Loucy (cell line): ENCODE measurements at regions not wholly inside any gene's neighbourhood (a gene's known extent, or its start where the extent isn't known, plus 50 kb on each side); places are given as distances from the start of the nearest gene placed in this dataset.

Experiments used
- H2AFZ ChIP-seq: fragments of 200-600 bp; sonication (generic); 2 replicates; pipeline ENCODE4 v1.6.0; 2016; ENCODE audit warnings: antibody characterized with exemption, mild to moderate bottlenecking, low read length, moderate library complexity
- H3F3A ChIP-seq: fragments of 200-600 bp; 2 replicates; pipeline ENCODE4 v1.6.0; 2016; ENCODE audit warnings: antibody characterized with exemption, low read depth, mild to moderate bottlenecking
- H3K27me3 ChIP-seq: fragments of 200-600 bp; sonication (generic); 2 replicates; pipeline ENCODE4 v1.6.1; 2014; ENCODE audit warnings: low read length, mild to moderate bottlenecking; ENCODE audit not compliant: insufficient read depth, poor library complexity, severe bottlenecking
- H3K36me3 ChIP-seq: fragments of 200-600 bp; sonication (generic); 2 replicates; pipeline ENCODE4 v1.6.1; 2016; ENCODE audit warnings: low read length; ENCODE audit not compliant: insufficient read depth
- H3K4me1 ChIP-seq: fragments of 200-600 bp; sonication (generic); 2 replicates; pipeline ENCODE4 v1.5.1; 2014; ENCODE audit warnings: low read length, mild to moderate bottlenecking; ENCODE audit not compliant: insufficient read depth, poor library complexity, severe bottlenecking
- H3K4me2 ChIP-seq: fragments of 200-600 bp; sonication (generic); 2 replicates; pipeline ENCODE4 v1.6.0; 2014; ENCODE audit warnings: antibody characterized with exemption, low read length, low read depth, mild to moderate bottlenecking; ENCODE audit not compliant: poor library complexity, severe bottlenecking
- H3K4me3 ChIP-seq: fragments of 200-600 bp; sonication (generic); 2 replicates; pipeline ENCODE4 v1.5.1; 2014; ENCODE audit warnings: low read length, mild to moderate bottlenecking, mixed read lengths; ENCODE audit not compliant: poor library complexity, severe bottlenecking
- H3K79me2 ChIP-seq: fragments of 200-600 bp; sonication (generic); 2 replicates; pipeline ENCODE4 v1.6.1; 2014; ENCODE audit warnings: low read length; ENCODE audit not compliant: insufficient read depth
- H3K9ac ChIP-seq: fragments of 200-600 bp; sonication (generic); 2 replicates; pipeline ENCODE4 v1.6.0; 2014; ENCODE audit warnings: mild to moderate bottlenecking, low read depth, low read length, moderate library complexity; ENCODE audit not compliant: poor library complexity, severe bottlenecking
- H3K9me2 ChIP-seq: fragments of 200-600 bp; sonication (generic); replicated peaks from 2 replicates; pipeline ENCODE4 v1.6.1; 2016; ENCODE audit warnings: low read depth, low read length, mixed read lengths
- H3K9me3 ChIP-seq: fragments of 200-600 bp; sonication (generic); 2 replicates; pipeline ENCODE4 v1.6.1; 2014; ENCODE audit warnings: mild to moderate bottlenecking, antibody characterized with exemption, low read length, low read depth; ENCODE audit not compliant: insufficient read depth
- H4K20me1 ChIP-seq: fragments of 200-600 bp; sonication (generic); 2 replicates; pipeline ENCODE4 v1.6.0; 2014; ENCODE audit warnings: antibody characterized with exemption, low read length, mild to moderate bottlenecking; ENCODE audit not compliant: insufficient read depth, poor library complexity, severe bottlenecking
- CTCF ChIP-seq: fragments of 200-600 bp; sonication (generic); conservative IDR thresholded peaks from 2 replicates; pipeline ENCODE4 v1.5.1; 2014; ENCODE audit warnings: mild to moderate bottlenecking, antibody characterized with exemption, low read length
- EZH2phosphoT487 ChIP-seq: fragments of 200-600 bp; IDR thresholded peaks from 2 replicates; pipeline ENCODE4 v1.6.1; 2018; ENCODE audit warnings: antibody characterized with exemption, mild to moderate bottlenecking, moderate library complexity, borderline replicate concordance

- Histone ChIP-seq H4K20me1 (no peaks in the 10 kb centered on the region), H3K27me3 (no peaks in the 10 kb centered on the region)
- TF ChIP-seq EZH2phosphoT487 (no peak), CTCF (no peak)
These were observed 162.8 kb upstream of the TNRC6C start for GRCh38 chr17:77795685-77796084.

GRCh38 chr17:77796176-77796860, 162.2 kb upstream of the TNRC6C start:
- H3K4me2 ChIP-seq, result no peak overlapping the region
- TF ChIP-seq EZH2phosphoT487 (no peak), CTCF (no peak)
- H3K79me2 ChIP-seq, result no peaks in the 10 kb centered on the region
- H3K4me1 ChIP-seq, result peaks cover 12% of the 10 kb centered on the region
- H3K9me3 ChIP-seq, result no peaks in the 10 kb centered on the region
- no peaks in the 10 kb centered on the region for H4K20me1 ChIP-seq
- no peaks in the 10 kb centered on the region for H3F3A ChIP-seq
- no peaks in the 10 kb centered on the region for H3K9me2 ChIP-seq
- H3K4me3 ChIP-seq, result no peak overlapping the region
- no peaks in the 10 kb centered on the region for H3K27me3 ChIP-seq
- no peaks in the 10 kb centered on the region for H3K36me3 ChIP-seq
- H3K9ac ChIP-seq, result no peak overlapping the region
- H2AFZ ChIP-seq, result no peak overlapping the region

More at GRCh38 chr17:77795685-77796084, 162.8 kb upstream of the TNRC6C start:
- Histone ChIP-seq H3K4me2 (no peak overlapping the region), H3K9me3 (no peaks in the 10 kb centered on the region), H3K36me3 (no peaks in the 10 kb centered on the region), H3K4me3 (no peak overlapping the region), H2AFZ (no peak overlapping the region), H3K9me2 (no peaks in the 10 kb centered on the region), H3K9ac (no peak overlapping the region), H3K79me2 (no peaks in the 10 kb centered on the region), H3F3A (no peaks in the 10 kb centered on the region), H3K4me1 (peaks cover 12% of the 10 kb centered on the region)

GRCh38 chr17:77798031-77798430, 160.5 kb upstream of the TNRC6C start:
- Histone ChIP-seq H2AFZ (no peak overlapping the region), H3K4me2 (no peak overlapping the region), H4K20me1 (no peaks in the 10 kb centered on the region), H3F3A (no peaks in the 10 kb centered on the region), H3K4me1 (peaks cover 12% of the 10 kb centered on the region), H3K36me3 (no peaks in the 10 kb centered on the region), H3K79me2 (no peaks in the 10 kb centered on the region), H3K27me3 (no peaks in the 10 kb centered on the region), H3K9me2 (no peaks in the 10 kb centered on the region), H3K9me3 (no peaks in the 10 kb centered on the region), H3K4me3 (no peak overlapping the region), H3K9ac (no peak overlapping the region)
- TF ChIP-seq CTCF (no peak), EZH2phosphoT487 (no peak)
